ENCODE measurements at regions not wholly inside any gene's neighbourhood (a gene's known extent, or its start where the extent isn't known, plus 50 kb on each side); places are given as distances from the start of the nearest gene placed in this dataset.
"Not testable (repeated sequence)": the region's sequence is repeated elsewhere in the genome, so short reads cannot be mapped to it uniquely, and the experiment has no call there.

GRCh38 chr1:56142301-56142700, 437.1 kb downstream of the PLPP3 start:
- DNase-seq: no peak

- no peak for DNase-seq
Observed at GRCh38 chr1:56139836-56140235, 439.5 kb downstream of the PLPP3 start.

- DNase-seq: no peak
Observed at GRCh38 chr1:56137521-56138505, 441.6 kb downstream of the PLPP3 start.

- no peak for DNase-seq
Observed at GRCh38 chr1:56137090-56137489, 442.3 kb downstream of the PLPP3 start.

GRCh38 chr1:56135864-56136147, 443.6 kb downstream of the PLPP3 start:
- no peak for DNase-seq

- no peak for DNase-seq
Observed at GRCh38 chr1:56135069-56135863, 444.1 kb downstream of the PLPP3 start.

GRCh38 chr1:56133522-56134472, 445.6 kb downstream of the PLPP3 start:
- no peak for DNase-seq

GRCh38 chr1:56132520-56132919, 446.8 kb downstream of the PLPP3 start:
- no peak for DNase-seq

GRCh38 chr1:56129837-56130236, 449.5 kb downstream of the PLPP3 start:
- no peak for DNase-seq

GRCh38 chr1:56125316-56125715, 454.0 kb downstream of the PLPP3 start:
- no peak for DNase-seq

GRCh38 chr1:56123826-56124225, 455.5 kb downstream of the PLPP3 start:
- no peak for DNase-seq

GRCh38 chr1:56123421-56123820, 455.9 kb downstream of the PLPP3 start:
- no peak for DNase-seq

- DNase-seq: no peak
Observed at GRCh38 chr1:56120021-56120420, 459.3 kb downstream of the PLPP3 start.

GRCh38 chr1:56118676-56119075, 460.7 kb downstream of the PLPP3 start:
- DNase-seq: not testable (repeated sequence)

- no peak for DNase-seq
Observed at GRCh38 chr1:56115701-56116100, 463.7 kb downstream of the PLPP3 start.

- no peak for DNase-seq
Observed at GRCh38 chr1:56113679-56114078, 465.7 kb downstream of the PLPP3 start.

- DNase-seq: no peak
Observed at GRCh38 chr1:56107275-56107638, 472.1 kb downstream of the PLPP3 start.

GRCh38 chr1:56106531-56107274, 472.7 kb downstream of the PLPP3 start:
- DNase-seq: no peak

- DNase-seq: no peak
Observed at GRCh38 chr1:56105397-56105796, 474.0 kb downstream of the PLPP3 start.

- no peak for DNase-seq
Observed at GRCh38 chr1:56099766-56100265, 479.5 kb downstream of the PLPP3 start.

GRCh38 chr1:56098946-56099345, 480.4 kb downstream of the PLPP3 start:
- no peak for DNase-seq

- DNase-seq: no peak
Observed at GRCh38 chr1:56097713-56098112, 481.6 kb downstream of the PLPP3 start.
